MG63 (cell line): ENCODE measurements at regions not wholly inside any gene's neighbourhood (a gene's known extent, or its start where the extent isn't known, plus 50 kb on each side); places are given as distances from the start of the nearest gene placed in this dataset.
"Not testable (repeated sequence)": the region's sequence is repeated elsewhere in the genome, so short reads cannot be mapped to it uniquely, and the experiment has no call there.

Experiments
- DNase-seq: peaks from one replicate; pipeline ENCODE4 v3.0.0-alpha.2; 2020
- H3K27me3 ChIP-seq: fragments of 250-450 bp; sonication (Bioruptor Pico); 2 replicates; pipeline ENCODE4 v1.5.1; 2020; ENCODE audit warnings: mild to moderate bottlenecking, moderate library complexity
- H3K36me3 ChIP-seq: fragments of 250-450 bp; sonication (Bioruptor Pico); 2 replicates; pipeline ENCODE4 v1.5.1; 2020; ENCODE audit warnings: mild to moderate bottlenecking, moderate library complexity
- H3K4me3 ChIP-seq: fragments of 250-450 bp; sonication (Bioruptor Pico); 2 replicates; pipeline ENCODE4 v1.5.1; 2020; ENCODE audit warnings: mild to moderate bottlenecking, moderate library complexity
- H3K9me3 ChIP-seq: fragments of 250-450 bp; sonication (Bioruptor Pico); 2 replicates; pipeline ENCODE4 v1.5.1; 2020; ENCODE audit warnings: mild to moderate bottlenecking, moderate library complexity

- DNase-seq, result peak; percentile 50
- Histone ChIP-seq H3K36me3 (no peaks in the 10 kb centered on the region), H3K27me3 (no peaks in the 10 kb centered on the region)
Measured at GRCh38 chr4:154164931-154165839, 326.4 kb downstream of the DCHS2 start.

GRCh38 chr4:154160519-154161301 is 330.9 kb downstream of the DCHS2 start:
- Histone ChIP-seq H3K36me3 (no peaks in the 10 kb centered on the region), H3K9me3 (no peaks in the 10 kb centered on the region), H3K27me3 (no peaks in the 10 kb centered on the region), H3K4me3 (no peak overlapping the region)
- DNase-seq, result no peak

More at GRCh38 chr4:154164931-154165839, 326.4 kb downstream of the DCHS2 start:
- Histone ChIP-seq H3K9me3 (no peaks in the 10 kb centered on the region), H3K4me3 (no peak overlapping the region)

- Histone ChIP-seq H3K36me3 (no peaks in the 10 kb centered on the region), H3K27me3 (no peaks in the 10 kb centered on the region), H3K4me3 (no peak overlapping the region), H3K9me3 (no peaks in the 10 kb centered on the region)
- no peak for DNase-seq
Measured at GRCh38 chr4:154158361-154159155, 333.0 kb downstream of the DCHS2 start.

- no peak for DNase-seq
- Histone ChIP-seq H3K4me3 (no peak overlapping the region), H3K36me3 (no peaks in the 10 kb centered on the region), H3K9me3 (no peaks in the 10 kb centered on the region), H3K27me3 (no peaks in the 10 kb centered on the region)
Measured at GRCh38 chr4:154152546-154152945, 339.1 kb downstream of the DCHS2 start.

GRCh38 chr4:154149236-154149635 is 342.4 kb downstream of the DCHS2 start:
- H3K9me3 ChIP-seq, H3K27me3 ChIP-seq, H3K4me3 ChIP-seq, H3K36me3 ChIP-seq, DNase-seq: not testable (repeated sequence)

GRCh38 chr4:154143720-154144119 is 347.9 kb downstream of the DCHS2 start:
- no peak overlapping the region for H3K4me3 ChIP-seq
- H3K36me3 ChIP-seq, result no peaks in the 10 kb centered on the region
- no peak for DNase-seq
- no peaks in the 10 kb centered on the region for H3K27me3 ChIP-seq
- no peaks in the 10 kb centered on the region for H3K9me3 ChIP-seq

DNA sequence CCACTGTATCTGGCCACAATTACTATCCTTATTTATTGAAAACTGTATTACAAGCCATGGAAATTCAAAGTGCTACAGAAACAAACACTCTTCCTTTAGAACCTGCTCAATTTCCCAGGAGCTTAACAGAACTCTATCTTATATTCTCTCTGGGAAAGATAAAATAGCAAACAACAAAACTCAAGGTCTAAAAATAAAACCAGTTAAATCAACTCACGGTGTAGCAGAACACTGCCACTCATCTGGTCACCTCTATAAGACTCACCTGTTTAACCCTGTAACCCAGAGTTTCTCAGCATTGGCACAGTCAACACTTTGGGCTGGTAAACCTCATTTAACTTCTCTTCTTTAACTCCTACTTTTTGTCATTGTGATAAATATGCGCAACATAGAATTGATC is 348.9 kb downstream of the DCHS2 start:
- DNase-seq, result no peak
- H3K36me3 ChIP-seq, result no peaks in the 10 kb centered on the region
- H3K27me3 ChIP-seq, result no peaks in the 10 kb centered on the region
- no peak overlapping the region for H3K4me3 ChIP-seq
- H3K9me3 ChIP-seq, result no peaks in the 10 kb centered on the region

DNA sequence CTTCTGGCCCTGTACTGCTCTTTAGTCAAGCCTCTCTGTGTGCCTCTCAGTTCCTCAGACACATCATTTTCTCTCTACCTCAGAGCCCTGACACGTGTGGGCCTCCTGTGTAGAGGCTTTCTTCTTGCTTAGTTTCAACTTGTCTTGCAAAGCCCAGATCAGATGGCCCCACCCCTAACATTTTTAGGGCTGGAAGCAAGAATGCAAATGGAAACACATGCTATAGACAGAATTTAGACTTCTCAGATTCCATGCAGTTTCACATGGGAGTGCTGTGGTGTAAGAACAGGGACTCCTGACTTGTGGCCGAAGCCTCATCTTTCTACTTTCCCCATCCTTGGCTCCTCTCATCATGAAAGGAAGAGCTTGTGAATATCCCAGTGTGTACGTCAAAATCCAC is 350.7 kb downstream of the DCHS2 start:
- H3K9me3 ChIP-seq, result no peaks in the 10 kb centered on the region
- DNase-seq, result no peak
- H3K4me3 ChIP-seq, result no peak overlapping the region
- no peaks in the 10 kb centered on the region for H3K36me3 ChIP-seq
- no peaks in the 10 kb centered on the region for H3K27me3 ChIP-seq

DNA sequence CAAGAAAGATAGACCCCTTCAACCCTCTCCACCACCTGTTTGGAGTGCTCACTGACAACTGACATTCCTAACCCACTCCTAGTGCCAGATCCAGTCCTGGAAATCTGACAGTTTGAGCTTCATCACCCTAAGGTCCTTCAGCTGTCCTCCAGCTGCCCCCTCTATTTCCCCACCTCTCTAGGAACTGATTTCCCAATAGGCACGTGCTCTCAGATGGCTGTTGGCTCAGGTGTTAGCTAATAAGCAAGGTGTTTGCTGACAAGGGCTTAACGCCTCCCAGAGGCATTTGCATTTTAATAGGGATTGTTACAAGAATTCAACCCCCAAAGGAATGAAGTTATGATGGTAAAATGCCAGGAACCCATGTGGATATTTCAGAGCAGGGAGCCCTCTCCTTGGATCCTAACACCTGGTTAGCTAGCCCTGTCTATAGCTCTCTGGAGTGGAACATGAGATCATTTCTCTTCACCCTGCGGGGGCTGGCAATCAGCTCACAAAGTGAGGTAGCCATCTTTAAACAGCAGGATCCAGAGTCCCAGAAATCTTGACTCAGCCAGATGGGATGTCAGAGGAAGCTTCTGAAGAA is 348.5 kb upstream of the SFRP2 start:
- Histone ChIP-seq H3K9me3 (no peaks in the 10 kb centered on the region), H3K4me3 (no peak overlapping the region), H3K36me3 (no peaks in the 10 kb centered on the region), H3K27me3 (no peaks in the 10 kb centered on the region)
- no peak for DNase-seq

GRCh38 chr4:154135576-154135975 is 346.7 kb upstream of the SFRP2 start:
- Histone ChIP-seq H3K4me3 (no peak overlapping the region), H3K9me3 (no peaks in the 10 kb centered on the region), H3K27me3 (no peaks in the 10 kb centered on the region), H3K36me3 (no peaks in the 10 kb centered on the region)
- no peak for DNase-seq

GRCh38 chr4:154132406-154132805 is 343.5 kb upstream of the SFRP2 start:
- Histone ChIP-seq H3K36me3 (no peaks in the 10 kb centered on the region), H3K4me3 (no peak overlapping the region), H3K9me3 (no peaks in the 10 kb centered on the region), H3K27me3 (no peaks in the 10 kb centered on the region)
- DNase-seq, result no peak

- Histone ChIP-seq H3K36me3 (no peaks in the 10 kb centered on the region), H3K9me3 (no peaks in the 10 kb centered on the region), H3K27me3 (no peaks in the 10 kb centered on the region), H3K4me3 (no peak overlapping the region)
- DNase-seq, result no peak
Measured at GRCh38 chr4:154126276-154126675, 337.4 kb upstream of the SFRP2 start.

GRCh38 chr4:154125340-154125739 is 336.5 kb upstream of the SFRP2 start:
- no peaks in the 10 kb centered on the region for H3K9me3 ChIP-seq

DNA sequence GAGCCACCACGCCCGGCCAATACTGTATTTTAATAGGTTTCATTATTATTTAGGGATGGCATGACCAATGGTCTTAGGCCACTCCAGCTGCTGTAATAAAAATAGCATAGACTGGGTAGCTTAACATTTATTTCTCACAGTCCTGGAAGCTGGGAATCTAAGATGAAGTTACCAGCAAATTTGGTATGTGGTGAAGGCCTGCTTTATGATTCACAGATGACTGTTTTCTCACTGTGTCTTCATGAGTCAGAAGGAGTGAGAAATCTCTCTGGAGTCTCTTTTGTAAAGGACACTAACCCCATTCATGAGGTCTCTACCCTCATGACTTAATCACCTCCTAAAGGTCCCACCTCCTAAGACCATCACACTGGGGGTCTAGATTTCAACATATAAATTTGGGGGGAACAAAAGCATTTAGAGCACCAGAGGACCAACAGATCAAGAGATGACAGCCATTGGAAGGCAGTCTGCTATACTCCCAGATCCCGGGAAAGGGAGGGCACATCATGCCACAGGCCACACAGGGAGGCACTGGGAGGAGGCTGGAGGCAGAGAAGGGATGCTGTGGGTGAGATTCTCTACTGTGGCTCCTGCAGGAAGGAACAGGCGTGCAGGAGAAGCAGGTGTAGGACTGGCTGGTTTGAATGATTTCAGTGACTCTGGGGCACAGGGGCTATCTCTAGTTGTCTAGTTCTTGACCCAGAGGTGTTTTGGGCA is 335.8 kb upstream of the SFRP2 start:
- H3K4me3 ChIP-seq, result no peak overlapping the region
- H3K9me3 ChIP-seq, result no peaks in the 10 kb centered on the region
- no peaks in the 10 kb centered on the region for H3K27me3 ChIP-seq
- no peaks in the 10 kb centered on the region for H3K36me3 ChIP-seq
- DNase-seq, result peak; percentile 13

More at GRCh38 chr4:154125340-154125739, 336.5 kb upstream of the SFRP2 start:
- H3K27me3 ChIP-seq, result no peaks in the 10 kb centered on the region
- no peaks in the 10 kb centered on the region for H3K36me3 ChIP-seq
- no peak overlapping the region for H3K4me3 ChIP-seq
- DNase-seq, result no peak

DNA sequence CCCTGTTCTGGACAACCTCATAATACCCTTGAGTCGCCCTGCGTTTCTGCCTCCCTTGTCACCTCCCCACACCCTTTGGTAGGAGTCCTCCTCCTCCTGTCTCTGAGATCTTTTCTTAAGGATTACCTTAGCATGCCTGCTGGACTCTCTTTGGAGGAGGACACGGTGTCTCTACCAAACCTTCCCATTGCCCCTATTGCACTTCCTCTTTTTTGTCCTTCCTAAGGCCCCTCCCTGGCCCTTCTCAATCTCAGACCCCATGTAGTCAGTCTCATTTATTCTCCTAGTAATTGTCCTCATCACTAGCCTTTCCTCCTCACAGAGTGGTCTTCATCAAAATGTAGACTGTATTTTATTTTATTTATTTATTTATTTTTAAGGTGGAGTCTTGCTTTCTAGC is 335.0 kb upstream of the SFRP2 start:
- Histone ChIP-seq H3K9me3 (no peaks in the 10 kb centered on the region), H3K27me3 (no peaks in the 10 kb centered on the region), H3K4me3 (no peak overlapping the region), H3K36me3 (no peaks in the 10 kb centered on the region)
- DNase-seq, result no peak

GRCh38 chr4:154120690-154121345 is 331.9 kb upstream of the SFRP2 start:
- H3K9me3 ChIP-seq, result no peaks in the 10 kb centered on the region
- no peaks in the 10 kb centered on the region for H3K27me3 ChIP-seq
- DNase-seq, result no peak
- H3K36me3 ChIP-seq, result no peaks in the 10 kb centered on the region
- H3K4me3 ChIP-seq, result no peak overlapping the region
